Testis (tissue), 2 donors: ENCODE measurements at regions not wholly inside any gene's neighbourhood (a gene's known extent, or its start where the extent isn't known, plus 50 kb on each side); places are given as distances from the start of the nearest gene placed in this dataset.

Experiments
- DNase-seq: peaks from one replicate; pipeline ENCODE4 v3.0.0-alpha.2; 2019
- H3K27ac ChIP-seq, 2 donors: fragments of 200-600 bp; sonication (generic); one replicate each; pipeline ENCODE4 v1.5.1; 2019
- H3K27me3 ChIP-seq: fragments of 200-600 bp; sonication (generic); one replicate; pipeline ENCODE4 v1.5.1; 2019
- H3K36me3 ChIP-seq: fragments of 200-600 bp; sonication (generic); one replicate; pipeline ENCODE4 v1.5.1; 2017; ENCODE audit warnings: low read depth; ENCODE audit errors: missing control alignments
- H3K4me1 ChIP-seq: fragments of 200-600 bp; sonication (generic); one replicate; pipeline ENCODE4 v1.5.1; 2019
- H3K4me3 ChIP-seq, 2 donors: fragments of 200-600 bp; sonication (generic); one replicate each; pipeline ENCODE4 v1.5.1; 2017 to 2019
- H3K9me3 ChIP-seq: fragments of 200-600 bp; sonication (generic); one replicate; pipeline ENCODE4 v1.5.1; 2017
- POLR2A ChIP-seq: fragments of 450-650 bp; IDR thresholded peaks from one replicate; pipeline ENCODE4 v1.6.1; 2017; ENCODE audit warnings: antibody characterized with exemption, mild to moderate bottlenecking, moderate library complexity
- WGBS, 2 donors: methylation state at CpG; one replicate each; pipeline ENCODE4 v1.1.5; 2018; 5-methylcytosine and 5-hydroxymethylcytosine counted together
- intact Hi-C: fragments of 100-400 bp; cut with DNase I; formaldehyde crosslinking; loops from one replicate; pipeline ENCODE4 v1.15.1; 2023; ENCODE audit warnings: low total_unique reads
- TF ChIP-seq, protein P1 (sequence below), 3 experiments: fragments of 450-650 bp in 2 of 3; fragments of 200-600 bp in 1 of 3; sonication (generic) in 1 of 3; IDR thresholded peaks; one replicate each; pipeline ENCODE4 v1.5.1; 2016 to 2019; ENCODE audit warnings: antibody characterized with exemption in 3 of 3, mild to moderate bottlenecking in 2 of 3, moderate library complexity in 1 of 3

DNA sequence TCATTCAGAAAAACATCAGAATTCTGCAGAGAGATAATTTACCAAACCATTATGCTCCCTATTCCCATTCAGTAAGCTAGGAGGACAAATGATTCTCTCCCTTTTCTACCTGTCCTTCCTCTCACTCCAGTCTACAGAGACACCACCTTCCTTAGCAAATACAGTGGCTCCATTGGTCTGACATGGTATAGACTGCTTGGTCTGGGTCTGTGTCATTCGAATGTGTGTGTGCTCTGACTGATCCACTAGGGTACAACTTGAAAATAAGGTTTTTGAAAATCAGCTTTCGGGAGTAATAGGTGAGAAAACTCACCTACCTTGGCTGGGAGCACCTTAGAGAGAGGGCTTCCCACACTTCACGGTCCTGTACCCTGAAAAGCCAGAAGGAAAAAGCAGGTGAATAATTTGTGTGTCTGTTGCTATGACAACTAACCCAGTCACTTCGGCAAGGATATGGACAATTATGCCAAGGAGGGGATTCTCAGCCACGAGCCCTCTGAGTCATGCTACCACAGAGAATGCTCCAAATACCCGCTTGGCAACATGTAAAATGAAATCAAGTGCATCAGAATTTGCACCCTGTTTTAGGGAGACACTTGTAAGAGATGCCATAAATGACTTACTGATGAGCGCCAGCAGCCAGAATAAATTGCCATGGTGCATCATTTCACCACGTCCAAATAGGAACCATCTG, 114.5 kb upstream of the PRKCQ start:
- H3K4me3 ChIP-seq: no peak overlapping the region
- H3K9me3 ChIP-seq: no peaks in the 10 kb centered on the region
- no peaks in the 10 kb centered on the region for H3K27me3 ChIP-seq
- no peak overlapping the region for H3K27ac ChIP-seq
- intact Hi-C loops: no loop called here
- TF ChIP-seq, protein P1, sequence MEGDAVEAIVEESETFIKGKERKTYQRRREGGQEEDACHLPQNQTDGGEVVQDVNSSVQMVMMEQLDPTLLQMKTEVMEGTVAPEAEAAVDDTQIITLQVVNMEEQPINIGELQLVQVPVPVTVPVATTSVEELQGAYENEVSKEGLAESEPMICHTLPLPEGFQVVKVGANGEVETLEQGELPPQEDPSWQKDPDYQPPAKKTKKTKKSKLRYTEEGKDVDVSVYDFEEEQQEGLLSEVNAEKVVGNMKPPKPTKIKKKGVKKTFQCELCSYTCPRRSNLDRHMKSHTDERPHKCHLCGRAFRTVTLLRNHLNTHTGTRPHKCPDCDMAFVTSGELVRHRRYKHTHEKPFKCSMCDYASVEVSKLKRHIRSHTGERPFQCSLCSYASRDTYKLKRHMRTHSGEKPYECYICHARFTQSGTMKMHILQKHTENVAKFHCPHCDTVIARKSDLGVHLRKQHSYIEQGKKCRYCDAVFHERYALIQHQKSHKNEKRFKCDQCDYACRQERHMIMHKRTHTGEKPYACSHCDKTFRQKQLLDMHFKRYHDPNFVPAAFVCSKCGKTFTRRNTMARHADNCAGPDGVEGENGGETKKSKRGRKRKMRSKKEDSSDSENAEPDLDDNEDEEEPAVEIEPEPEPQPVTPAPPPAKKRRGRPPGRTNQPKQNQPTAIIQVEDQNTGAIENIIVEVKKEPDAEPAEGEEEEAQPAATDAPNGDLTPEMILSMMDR (IDR thresholded peaks at IDR 0.05): no peak
- TF ChIP-seq POLR2A: no peak
- H3K36me3 ChIP-seq: no peaks in the 10 kb centered on the region
- DNase-seq: no peak
- H3K4me1 ChIP-seq: no peaks in the 10 kb centered on the region
- 85 to 86% methylated on average over 8 of the region's 8 CpGs for WGBS, 2 donors

DNA sequence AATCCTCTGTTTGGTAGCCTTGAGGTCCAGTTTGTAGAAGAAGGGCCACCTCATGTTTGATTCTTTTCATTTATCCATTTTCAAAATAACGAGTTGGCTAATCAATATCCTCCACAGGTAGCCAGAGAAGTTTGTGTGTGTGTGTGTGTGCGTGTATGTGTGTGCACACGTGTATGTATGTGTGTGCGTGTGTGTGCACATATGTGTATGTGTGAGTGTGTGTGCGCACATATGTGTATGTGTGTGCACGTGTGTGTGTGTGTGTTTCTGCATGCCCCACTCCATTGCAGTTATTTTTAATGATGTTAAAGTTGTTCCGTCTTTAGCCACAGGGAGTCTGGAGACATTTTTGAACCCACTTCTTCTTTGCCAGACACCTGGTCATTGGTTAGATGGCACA, 112.8 kb upstream of the PRKCQ start:
- WGBS, 2 donors: 78 to 84% methylated on average over 7 of the region's 7 CpGs
- intact Hi-C loops: no loop called here

DNA sequence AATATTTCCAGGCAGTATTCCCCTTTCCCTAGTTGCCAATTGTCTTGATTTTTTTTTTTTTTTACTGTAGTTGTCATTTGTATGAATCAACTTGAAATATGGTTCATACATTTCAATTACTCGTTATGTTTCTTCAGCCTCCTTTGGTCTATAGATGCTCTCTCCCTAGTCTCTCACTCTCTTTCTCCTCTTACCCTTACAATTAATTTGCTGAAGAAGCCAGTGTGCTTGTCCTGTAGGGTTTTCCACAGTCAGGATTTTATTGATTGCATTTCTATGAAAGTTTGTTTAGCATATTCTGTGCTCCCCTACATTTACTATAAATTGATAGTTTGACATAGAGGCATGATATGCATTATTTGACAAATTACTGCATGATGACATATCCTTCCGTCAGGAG, 112.0 kb upstream of the PRKCQ start:
- intact Hi-C loops: no loop called here
- H3K4me1 ChIP-seq: no peaks in the 10 kb centered on the region
- TF ChIP-seq, protein P1 (IDR thresholded peaks at IDR 0.05): no peak
- TF ChIP-seq POLR2A: no peak
- no peak overlapping the region for H3K4me3 ChIP-seq
- H3K36me3 ChIP-seq: no peaks in the 10 kb centered on the region
- DNase-seq: no peak
- no peaks in the 10 kb centered on the region for H3K9me3 ChIP-seq
- no peaks in the 10 kb centered on the region for H3K27me3 ChIP-seq
- 62 to 64% methylated on average over 2 of the region's 2 CpGs for WGBS, 2 donors
- no peak overlapping the region for H3K27ac ChIP-seq

More for the DNA sequence above, 112.8 kb upstream of the PRKCQ start:
- H3K4me3 ChIP-seq: no peak overlapping the region
- no peak for TF ChIP-seq POLR2A
- TF ChIP-seq, protein P1 (IDR thresholded peaks at IDR 0.05): no peak
- H3K27me3 ChIP-seq: no peaks in the 10 kb centered on the region
- no peaks in the 10 kb centered on the region for H3K4me1 ChIP-seq
- no peak overlapping the region for H3K27ac ChIP-seq
- H3K9me3 ChIP-seq: no peaks in the 10 kb centered on the region
- DNase-seq: no peak
- no peaks in the 10 kb centered on the region for H3K36me3 ChIP-seq

DNA sequence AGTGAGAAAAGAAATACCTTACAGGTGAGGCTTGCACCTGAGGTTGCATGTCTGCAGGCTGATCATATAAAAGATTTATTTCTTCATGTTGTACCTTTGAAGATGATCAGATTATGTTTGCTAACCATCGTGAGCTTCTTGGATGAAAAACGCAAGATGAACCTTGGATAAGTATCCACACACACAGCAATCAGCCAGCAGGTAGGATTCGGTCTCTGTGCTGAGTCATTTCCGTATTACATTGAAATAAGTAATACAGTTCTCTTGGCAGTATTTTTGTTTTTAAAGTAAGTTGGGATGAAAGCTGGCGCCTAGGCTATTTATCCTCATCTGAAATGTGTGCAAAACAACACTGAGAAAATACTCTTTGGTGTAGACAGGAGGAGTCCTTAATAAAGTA, 109.0 kb upstream of the PRKCQ start:
- H3K27me3 ChIP-seq: no peaks in the 10 kb centered on the region
- H3K4me1 ChIP-seq: no peaks in the 10 kb centered on the region
- DNase-seq: no peak
- H3K9me3 ChIP-seq: no peaks in the 10 kb centered on the region
- TF ChIP-seq, protein P1 (IDR thresholded peaks at IDR 0.05): no peak
- H3K36me3 ChIP-seq: no peaks in the 10 kb centered on the region
- WGBS, 2 donors: 84% methylated on average over 5 of the region's 5 CpGs
- intact Hi-C loops: no loop called here
- H3K27ac ChIP-seq: no peak overlapping the region
- H3K4me3 ChIP-seq: no peak overlapping the region

DNA sequence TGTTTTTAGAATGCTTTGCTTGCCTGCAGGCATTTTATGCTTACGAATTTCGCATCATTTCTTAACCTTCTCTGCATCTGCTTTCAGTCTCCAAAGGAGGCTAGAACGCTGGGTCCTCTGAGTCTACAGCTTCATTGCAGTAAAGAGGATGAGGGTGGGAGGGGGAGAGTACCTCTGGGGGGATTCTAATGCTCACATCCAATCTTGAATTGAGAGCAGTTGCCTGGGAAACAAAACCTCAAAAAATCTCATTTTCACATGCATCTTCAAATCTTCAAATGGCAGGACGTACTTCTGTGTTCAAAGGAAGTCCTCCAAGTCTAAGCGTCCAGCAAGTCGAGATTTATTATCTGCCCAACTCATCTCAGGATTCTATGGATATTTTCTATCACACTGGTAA, 100.7 kb upstream of the PRKCQ start:
- Histone ChIP-seq H3K4me3 (no peak overlapping the region), H3K9me3 (no peaks in the 10 kb centered on the region), H3K36me3 (no peaks in the 10 kb centered on the region), H3K27me3 (no peaks in the 10 kb centered on the region), H3K4me1 (no peaks in the 10 kb centered on the region), H3K27ac (no peak overlapping the region)
- WGBS, 2 donors: 65 to 72% methylated on average over 6 of the region's 6 CpGs
- no peak for DNase-seq
- TF ChIP-seq, protein P1 (IDR thresholded peaks at IDR 0.05): no peak
- TF ChIP-seq POLR2A: no peak
- intact Hi-C loops: no loop called here
